NCI-H1105 (cell line): ENCODE measurements at regions not wholly inside any gene's neighbourhood (a gene's known extent, or its start where the extent isn't known, plus 50 kb on each side); places are given as distances from the start of the nearest gene placed in this dataset.
"Not testable (repeated sequence)": the region's sequence is repeated elsewhere in the genome, so short reads cannot be mapped to it uniquely, and the experiment has no call there.

Source experiments
- DNase-seq: peaks from one replicate; lab custom pipeline; 2025; lab: John Stamatoyannopoulos, UW

- DNase-seq: no peak
These were observed 980.8 kb upstream of the CTNND2 start for GRCh38 chr5:12885018-12885417.

GRCh38 chr5:12883395-12883794 is 979.1 kb upstream of the CTNND2 start:
- DNase-seq: no peak

- no peak for DNase-seq
These were observed 972.5 kb upstream of the CTNND2 start for GRCh38 chr5:12876541-12877298.

GRCh38 chr5:12870872-12871539 is 966.8 kb upstream of the CTNND2 start:
- no peak for DNase-seq

- DNase-seq: no peak
These were observed 961.3 kb upstream of the CTNND2 start for GRCh38 chr5:12865529-12865928.

GRCh38 chr5:12861886-12862654 is 957.8 kb upstream of the CTNND2 start:
- DNase-seq: no peak

- DNase-seq: not testable (repeated sequence)
These were observed 951.9 kb upstream of the CTNND2 start for GRCh38 chr5:12856105-12856504.

- no peak for DNase-seq
These were observed 950.1 kb upstream of the CTNND2 start for GRCh38 chr5:12854386-12854785.

- no peak for DNase-seq
These were observed 947.5 kb upstream of the CTNND2 start for GRCh38 chr5:12851761-12852160.

- DNase-seq: no peak
These were observed 944.5 kb upstream of the CTNND2 start for GRCh38 chr5:12848709-12849108.

GRCh38 chr5:12845549-12846159 is 941.4 kb upstream of the CTNND2 start:
- DNase-seq: no peak

GRCh38 chr5:12840972-12841371 is 936.7 kb upstream of the CTNND2 start:
- DNase-seq: no peak

GRCh38 chr5:12837592-12837991 is 933.3 kb upstream of the CTNND2 start:
- no peak for DNase-seq

GRCh38 chr5:12825163-12825562 is 920.9 kb upstream of the CTNND2 start:
- DNase-seq: no peak

- no peak for DNase-seq
These were observed 901.0 kb upstream of the CTNND2 start for GRCh38 chr5:12805165-12805698.

GRCh38 chr5:12799165-12799564 is 894.9 kb upstream of the CTNND2 start:
- no peak for DNase-seq

GRCh38 chr5:12795333-12795663 is 891.1 kb upstream of the CTNND2 start:
- no peak for DNase-seq

GRCh38 chr5:12794476-12795332 is 890.5 kb upstream of the CTNND2 start:
- DNase-seq: no peak

GRCh38 chr5:12793373-12793772 is 889.1 kb upstream of the CTNND2 start:
- DNase-seq: no peak

- no peak for DNase-seq
These were observed 876.3 kb upstream of the CTNND2 start for GRCh38 chr5:12780536-12780935.

GRCh38 chr5:12777342-12777741 is 873.1 kb upstream of the CTNND2 start:
- no peak for DNase-seq
